ENCODE measurements at regions not wholly inside any gene's neighbourhood (a gene's known extent, or its start where the extent isn't known, plus 50 kb on each side); places are given as distances from the start of the nearest gene placed in this dataset.

DNA sequence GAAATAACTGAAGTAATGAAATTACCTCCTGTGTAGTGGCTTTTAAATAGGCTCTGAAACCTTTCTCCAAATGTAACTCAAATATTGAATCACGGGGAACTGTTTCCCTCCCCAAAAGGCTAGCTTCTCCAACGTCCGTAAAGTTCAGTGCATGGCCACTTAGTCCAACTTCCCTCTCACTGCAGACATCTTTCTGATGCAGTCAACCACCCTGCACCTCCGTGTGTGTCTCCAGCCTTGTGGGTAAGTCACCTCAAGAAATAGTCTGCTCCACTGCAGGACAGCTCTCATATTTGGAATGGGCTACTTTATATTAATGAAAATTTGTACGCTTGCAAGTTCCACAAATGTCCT, 152.5 kb upstream of the CYRIA start:
- no peak for DNase-seq (ENCODE audit: low read depth)

DNA sequence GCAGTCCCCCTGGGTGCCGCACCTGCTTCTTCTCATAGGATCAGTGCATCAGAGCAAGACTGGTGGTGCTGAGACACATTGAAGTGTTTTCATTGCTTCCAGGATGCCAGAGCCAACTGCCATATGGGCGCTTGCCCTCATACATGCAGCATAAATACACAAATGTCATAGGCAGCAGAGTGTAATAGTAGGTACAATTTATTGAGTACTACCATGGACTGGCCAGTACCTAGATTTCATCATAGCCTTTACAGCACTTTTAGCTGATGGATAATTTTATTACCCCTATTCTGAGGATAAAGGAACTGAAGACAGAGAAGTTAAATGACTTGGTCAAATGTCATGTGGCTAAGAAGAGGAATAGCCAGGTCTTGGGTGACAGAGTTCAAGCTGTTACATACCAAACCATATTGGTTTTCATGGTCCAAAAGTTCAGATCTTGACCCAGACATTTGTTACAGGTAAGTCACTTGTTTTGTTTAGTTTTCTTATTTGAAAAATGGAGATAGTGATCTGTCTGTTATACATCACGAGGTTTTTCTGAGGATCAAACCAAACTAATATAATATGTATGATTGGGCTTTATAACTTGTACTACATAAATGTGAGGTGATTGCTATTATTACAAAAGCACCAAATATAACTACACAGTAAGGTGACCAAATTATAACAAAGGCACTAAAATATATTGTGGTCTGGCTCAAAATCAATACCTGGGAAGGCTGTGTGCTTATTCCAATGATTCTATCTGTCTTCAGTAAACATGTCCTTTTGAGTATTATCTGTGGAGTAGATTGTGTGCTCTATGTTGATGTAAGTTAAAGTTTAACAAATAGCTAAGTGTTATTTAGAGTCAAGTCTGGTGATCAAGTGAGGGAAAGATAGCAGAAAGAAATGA, 151.9 kb upstream of the CYRIA start:
- no peak for DNase-seq (ENCODE audit: low read depth)

DNA sequence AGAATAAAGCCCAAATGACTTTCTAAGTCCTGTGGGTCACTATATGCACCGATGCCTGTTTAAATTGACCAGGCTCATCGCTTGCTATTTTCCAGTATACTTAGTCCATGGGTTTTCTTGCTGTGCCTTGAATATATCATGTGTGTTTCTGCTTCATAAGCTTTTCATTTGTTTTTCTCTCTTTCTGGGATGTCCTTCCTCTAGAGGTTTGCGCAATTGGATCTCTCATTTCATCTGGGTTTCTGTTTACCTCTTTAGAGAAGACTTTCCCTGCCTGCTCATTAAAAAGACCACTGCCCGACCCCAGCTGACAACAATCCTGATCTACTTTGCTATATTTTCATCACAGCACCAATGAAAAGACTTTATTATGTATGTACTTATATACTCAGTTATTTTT, 150.9 kb upstream of the CYRIA start:
- DNase-seq (ENCODE audit: low read depth) = no peak

DNA sequence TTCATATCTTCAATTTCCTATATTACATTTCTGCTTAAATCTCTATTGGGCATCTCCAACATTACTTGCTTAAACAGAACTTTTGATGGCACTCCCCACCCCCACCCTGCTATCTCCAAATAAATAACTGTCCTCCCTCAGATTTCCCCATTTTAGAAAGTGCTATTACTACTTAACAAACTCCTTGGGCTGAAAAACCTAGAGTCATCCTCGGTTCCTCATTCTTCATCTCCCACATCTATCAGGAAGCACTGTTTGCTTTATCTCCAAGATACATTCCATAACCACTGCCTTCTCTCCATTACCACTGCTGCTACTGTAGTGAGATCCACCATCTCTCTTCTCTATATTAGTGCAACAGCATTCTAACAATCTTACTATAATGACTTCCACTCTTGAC, 150.4 kb upstream of the CYRIA start:
- no peak for DNase-seq (ENCODE audit: low read depth)

DNA sequence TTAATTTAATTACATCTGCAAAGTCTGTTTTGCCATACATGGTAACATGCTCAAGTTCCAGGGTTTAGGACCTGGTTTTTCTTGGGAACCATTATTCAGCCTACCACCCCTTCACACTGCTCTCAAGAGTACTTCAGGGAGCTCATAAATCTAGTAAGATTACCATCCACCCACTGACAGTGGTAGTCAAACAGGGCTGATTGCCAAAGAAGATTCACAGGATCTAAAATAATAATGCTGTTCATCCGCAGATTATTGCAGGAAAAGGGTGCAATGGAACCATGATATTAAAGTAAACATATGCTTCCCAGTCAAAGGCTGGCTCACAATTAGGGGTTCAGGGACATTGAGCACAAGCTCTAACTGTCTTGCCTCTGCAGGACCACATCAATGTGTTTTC, 148.0 kb upstream of the CYRIA start:
- no peak for DNase-seq (ENCODE audit: low read depth)

DNA sequence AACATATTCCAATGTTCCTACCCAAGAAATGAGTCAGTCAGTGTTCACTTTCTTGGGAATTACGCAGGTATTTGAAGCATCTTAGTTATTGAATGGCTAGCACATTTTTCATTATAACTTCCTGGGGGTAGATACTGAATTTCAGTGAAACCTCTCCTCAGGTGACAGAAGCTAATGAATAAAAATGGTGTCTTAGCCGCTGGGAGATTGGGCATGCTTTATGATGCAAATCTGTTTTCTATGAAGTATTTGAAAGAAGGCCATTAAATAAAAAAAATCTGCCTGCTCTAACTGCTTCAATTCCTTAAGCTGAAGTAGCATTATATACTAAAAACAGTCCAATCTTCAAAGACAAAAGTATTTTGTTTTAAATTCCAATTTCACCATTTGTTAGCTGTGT, 132.8 kb upstream of the CYRIA start:
- no peak for DNase-seq (ENCODE audit: low read depth)

DNA sequence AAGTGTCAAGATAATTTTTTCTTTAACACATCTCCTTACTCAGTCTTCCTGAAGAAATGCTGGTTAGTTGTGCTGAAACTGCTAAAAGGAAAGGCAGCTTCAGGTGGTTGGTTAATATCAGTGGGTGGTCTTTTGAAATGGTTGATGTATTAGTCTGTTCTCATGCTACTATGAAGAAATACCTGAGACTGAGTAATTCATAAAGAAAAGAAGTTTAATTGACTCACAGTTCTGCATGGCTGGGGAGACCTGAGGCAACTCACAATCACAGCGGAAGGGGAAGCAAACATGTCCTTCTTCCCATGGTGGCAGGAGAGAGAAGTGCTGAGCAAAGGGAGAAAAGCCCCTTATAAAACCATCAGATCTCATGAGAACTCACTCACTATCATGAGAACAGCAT, 125.9 kb upstream of the CYRIA start:
- no peak for DNase-seq (ENCODE audit: low read depth)

DNA sequence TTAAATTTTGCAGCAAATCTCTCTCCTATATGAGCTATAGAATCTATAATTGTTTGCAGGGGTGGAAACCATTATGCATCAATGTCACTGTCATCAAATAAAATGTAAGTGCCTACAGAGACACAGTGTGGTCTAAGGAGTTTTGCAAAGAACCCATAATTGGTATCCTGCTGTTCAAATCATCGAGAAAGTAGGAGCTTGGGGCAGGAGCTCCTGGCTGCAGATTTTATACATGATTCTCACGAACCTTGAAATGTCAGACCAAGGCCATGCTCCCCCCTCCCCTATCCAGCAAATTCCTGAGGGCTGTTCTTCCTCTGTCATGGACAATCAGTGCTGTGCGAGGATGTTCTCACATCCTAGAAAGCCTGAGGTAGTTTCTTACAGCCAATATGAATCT, 119.5 kb upstream of the CYRIA start:
- no peak for DNase-seq (ENCODE audit: low read depth)

DNA sequence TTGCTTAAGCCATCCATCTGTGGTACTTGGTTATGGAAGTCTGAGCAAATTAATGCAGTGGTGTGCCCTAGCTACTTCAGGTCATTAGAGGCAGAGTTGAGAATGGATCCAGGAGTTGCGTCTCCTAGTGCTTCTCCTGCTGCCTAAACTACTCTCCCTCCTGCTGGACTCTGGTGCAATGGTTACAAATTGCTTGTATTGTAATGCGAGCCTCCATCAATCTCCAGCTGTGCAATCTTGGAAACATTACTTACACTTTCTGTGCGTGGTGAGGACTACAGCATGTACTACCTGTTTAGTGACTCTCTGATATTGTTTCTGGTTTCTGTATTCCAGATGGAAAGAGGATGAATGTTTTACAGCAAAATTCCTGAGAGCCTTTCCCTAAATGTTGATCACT, 119.0 kb upstream of the CYRIA start:
- no peak for DNase-seq (ENCODE audit: low read depth)

DNA sequence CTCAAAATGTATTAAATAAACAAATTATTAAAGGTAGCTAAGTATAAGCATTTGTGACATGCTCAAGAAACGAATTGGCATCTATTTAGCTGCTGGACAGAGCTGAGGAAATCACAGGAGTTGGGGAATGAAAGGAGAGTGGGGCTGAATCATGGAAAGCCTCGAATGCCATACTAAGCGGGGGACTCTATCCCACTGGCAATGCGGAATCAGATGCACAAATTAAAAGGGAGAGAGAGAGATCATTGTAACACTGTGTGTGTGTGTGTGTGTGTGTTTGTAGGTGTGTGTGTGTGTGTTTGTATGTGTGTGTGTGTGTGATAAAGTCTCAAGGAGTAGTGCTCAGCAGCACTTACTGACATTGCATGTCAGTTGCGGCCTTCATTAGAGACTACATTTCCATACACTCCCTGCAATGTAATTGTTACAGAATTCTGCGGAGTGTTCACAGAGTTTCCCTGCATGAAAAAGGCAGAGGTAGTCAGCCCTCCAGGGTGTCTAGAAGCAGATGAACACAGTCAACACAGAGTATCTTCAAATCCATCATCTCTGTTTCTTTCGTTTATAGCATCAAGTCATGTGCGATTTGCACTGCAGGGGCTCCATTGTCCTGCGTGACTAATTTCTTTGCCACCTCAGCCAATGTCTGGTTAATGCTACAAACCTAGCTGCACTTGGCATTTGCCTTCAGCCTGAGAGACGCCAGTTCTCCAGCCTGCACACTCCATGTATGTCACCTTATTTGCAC, 111.7 kb upstream of the CYRIA start:
- no peak for DNase-seq (ENCODE audit: low read depth)

DNA sequence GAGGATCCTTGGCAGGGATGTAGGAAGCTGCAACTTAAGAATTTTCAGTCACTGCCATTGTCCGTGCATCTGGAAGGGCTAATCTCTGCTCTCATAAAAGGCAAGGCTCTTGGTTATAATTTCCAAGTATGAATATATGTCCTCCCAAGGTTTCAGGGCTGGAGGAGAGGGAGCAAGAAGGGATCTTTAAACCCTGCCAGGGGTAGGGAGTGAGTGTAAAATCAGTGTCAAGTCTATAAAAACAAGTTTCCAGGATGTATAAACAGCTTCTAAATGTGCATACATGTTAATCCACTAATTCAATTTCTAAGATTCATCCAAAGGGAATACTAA, 110.2 kb upstream of the CYRIA start:
- DNase-seq (ENCODE audit: low read depth) = no peak

DNA sequence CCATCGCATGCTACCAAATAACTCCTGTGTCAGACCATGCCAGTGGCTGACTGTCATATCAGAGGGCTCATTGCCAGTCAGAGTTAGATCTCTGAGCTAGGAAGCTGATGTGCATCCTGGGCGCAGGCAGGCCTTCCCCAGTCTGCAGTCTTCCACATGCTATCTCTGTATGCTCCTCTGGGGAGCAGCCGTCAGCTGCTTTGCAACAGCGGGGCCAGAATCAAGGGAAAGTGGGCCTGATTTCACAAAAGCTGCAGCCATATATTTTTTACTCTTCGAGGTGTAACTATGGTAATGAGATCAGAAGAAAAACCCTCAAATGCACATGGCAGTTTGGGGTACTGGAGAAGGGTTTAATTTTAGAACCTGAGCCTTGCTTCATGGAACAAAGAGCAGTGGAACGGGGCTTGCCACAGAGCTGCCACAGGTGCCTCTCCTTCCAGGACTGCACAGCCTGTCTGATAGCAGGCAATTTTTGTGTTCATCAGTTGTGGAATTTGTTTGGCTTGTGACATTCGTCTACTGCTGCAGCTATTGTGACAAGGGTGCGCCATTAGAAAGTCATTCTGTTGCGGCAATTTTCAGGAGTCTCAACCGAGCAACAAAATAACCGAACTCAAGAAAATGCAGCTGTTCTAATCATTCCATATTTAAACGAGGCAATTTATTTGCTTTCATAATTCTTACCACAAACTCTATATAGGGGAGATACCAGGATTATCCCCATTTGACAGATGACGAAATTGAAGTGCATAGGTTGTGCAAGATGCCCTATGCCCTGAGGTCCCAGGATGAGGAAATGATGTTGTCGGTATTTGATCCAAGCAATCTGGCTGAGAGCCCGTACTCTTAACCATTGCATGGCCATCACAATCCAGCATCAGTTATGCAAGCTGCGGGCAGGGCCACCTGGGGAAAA, 109.6 kb upstream of the CYRIA start:
- peak; percentile 21 for DNase-seq (ENCODE audit: low read depth)

DNA sequence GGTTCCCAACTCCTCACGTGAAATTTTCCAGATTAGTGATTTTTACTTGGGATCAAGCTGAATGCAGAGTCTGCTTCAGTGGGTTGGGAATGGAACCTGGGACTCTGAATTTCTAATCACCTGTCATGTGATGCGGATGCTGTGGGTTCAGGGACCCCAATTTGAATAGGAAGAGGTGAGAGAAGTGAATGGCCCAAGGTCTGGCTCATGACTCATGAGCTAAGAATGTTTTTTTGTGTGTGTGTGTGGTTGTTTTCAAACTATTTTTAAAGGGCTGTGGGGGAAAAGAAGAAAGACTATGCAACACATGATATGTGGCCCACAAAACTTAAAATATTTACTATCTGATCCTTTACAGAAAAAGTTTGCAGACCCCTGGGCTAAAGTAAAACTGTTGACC, 108.5 kb upstream of the CYRIA start:
- DNase-seq (ENCODE audit: low read depth) = peak; percentile 31

DNA sequence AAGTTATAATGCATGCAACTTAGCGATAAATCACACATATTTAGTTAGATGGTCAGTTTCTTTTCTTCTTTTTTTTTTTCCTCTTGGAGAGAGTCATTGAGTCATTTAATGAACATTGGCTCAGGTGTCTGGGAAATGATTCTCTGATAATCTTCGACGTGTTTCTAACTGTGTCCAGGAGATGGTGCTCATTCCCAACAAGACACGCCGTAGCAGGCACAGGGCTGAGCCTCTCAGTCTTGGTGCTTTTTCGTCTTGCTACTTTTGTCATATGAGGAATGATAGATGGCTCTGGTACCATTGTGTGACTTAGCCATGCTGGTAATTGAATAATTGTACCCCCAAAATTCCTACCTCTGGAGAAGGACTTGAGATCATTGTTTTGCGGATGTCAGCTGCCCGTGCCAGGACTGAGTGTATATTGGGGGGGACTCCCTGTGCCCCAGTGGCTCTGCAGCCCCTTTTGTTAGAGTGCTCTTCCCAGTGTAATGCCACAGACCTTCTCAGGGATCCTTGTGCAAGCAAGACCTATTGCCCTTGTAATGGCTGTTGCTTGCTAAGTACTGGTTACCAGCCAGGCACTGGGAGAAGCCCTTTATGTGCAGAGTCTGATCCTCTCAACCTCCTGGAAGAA, 107.6 kb upstream of the CYRIA start:
- DNase-seq (ENCODE audit: low read depth) = peak; percentile 40

DNA sequence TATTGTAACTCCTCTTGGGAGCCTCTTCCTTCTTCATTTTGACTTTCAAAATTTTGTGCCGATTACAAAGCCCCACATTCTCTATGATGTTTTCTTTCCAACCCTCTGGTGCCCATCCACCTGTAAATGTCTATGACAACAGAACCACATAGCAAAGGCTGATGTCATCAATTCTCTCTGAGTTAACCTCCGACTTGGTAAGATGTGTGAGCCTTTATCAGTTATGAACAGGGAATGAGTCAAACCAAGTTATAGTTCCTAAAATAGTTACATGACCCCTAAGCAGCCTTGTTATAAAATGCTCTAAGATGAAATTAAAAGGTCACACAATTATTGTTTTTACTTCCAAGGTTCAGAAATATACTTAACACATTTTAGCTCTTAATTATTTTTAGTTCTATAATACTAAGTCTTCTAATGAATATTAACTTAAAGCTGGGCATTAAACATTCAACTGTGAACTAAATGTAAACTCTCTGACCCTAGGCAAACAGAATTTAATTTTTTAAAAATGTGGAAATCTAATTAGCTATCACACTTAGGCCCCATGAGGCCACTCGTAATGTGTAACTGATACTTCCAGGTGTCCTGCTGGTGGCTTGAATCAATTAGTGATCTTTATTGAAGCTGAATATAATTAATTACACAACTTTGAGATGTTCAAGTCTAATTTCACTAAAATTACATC, 102.3 kb upstream of the CYRIA start:
- no peak for DNase-seq (ENCODE audit: low read depth)

DNA sequence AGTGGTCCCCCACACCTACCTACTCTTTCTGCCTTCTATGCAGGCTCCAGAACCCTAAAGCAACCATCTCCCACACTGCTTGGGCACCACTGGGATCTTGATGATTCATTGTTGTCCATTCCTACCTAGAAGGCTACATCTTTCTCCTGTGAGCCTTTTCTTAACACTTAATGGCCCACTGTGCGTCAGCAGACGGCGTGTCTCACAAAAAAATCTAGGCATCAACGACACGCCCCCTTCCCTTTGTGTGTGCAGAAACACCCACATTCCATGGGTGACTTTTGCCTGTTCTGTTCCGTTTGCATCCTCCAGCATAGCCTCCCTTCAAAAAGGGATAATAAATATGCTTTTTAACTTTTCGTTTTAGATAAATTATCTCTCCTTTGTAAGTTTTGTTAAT, 99.7 kb upstream of the CYRIA start:
- DNase-seq (ENCODE audit: low read depth) = no peak

DNA sequence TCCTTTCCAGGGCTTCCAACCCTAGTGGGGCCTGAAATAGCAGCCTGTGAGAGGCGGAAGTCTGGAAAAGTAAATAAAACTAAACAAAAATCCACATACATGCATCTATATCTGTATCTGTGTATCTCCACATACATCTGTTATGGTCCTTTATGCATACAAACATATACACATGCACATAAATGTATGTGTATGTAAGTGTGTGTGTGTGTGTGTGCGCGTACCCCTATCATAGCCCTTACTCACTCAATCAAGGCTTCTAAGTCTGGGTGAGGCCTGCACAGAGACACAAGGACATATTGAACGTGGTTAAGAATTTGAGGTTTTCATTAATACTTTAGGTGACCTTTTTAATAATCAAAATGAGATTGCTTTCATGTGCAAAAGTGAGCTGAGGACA, 98.9 kb upstream of the CYRIA start:
- DNase-seq (ENCODE audit: low read depth) = no peak

DNA sequence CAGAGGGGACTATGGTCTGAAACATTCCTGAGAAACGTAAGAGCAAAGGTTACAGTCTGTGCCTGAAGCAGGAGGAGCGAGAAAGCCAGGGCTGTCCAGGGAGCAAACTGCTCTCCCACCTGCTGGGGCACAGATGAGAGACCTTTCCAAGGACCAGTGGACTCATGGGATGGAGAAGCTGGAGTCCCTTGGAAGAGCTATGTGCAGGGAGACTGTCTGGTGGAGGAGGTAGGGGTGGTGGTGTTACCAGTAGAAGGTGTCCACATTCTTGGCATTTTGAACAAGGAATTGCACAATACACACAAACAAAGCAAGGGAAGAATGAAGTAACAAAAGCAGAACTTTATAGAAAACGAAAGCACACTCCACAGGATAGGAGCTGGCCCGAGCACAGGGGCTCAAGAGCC, 97.9 kb upstream of the CYRIA start:
- DNase-seq (ENCODE audit: low read depth) = no peak

DNA sequence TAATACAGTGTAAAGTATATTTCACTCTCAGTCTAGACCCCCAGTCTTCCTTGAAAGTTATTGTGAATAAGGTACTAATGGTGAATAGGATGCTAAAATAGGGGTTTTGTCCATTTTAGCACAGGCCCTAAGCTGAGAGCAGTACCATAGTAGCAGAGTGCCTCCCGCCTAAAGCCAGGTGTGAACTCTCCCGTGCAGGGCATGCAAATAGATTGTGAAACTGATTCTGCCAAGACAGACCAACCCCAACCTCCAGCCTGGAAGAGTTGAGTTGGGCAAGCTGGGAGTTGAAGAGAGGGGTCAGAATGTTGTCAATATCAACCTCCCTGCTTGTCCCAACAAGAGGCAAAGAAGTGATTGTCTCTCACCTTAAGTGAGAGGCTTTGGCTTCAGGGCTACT, 97.4 kb upstream of the CYRIA start:
- no peak for DNase-seq (ENCODE audit: low read depth)

DNA sequence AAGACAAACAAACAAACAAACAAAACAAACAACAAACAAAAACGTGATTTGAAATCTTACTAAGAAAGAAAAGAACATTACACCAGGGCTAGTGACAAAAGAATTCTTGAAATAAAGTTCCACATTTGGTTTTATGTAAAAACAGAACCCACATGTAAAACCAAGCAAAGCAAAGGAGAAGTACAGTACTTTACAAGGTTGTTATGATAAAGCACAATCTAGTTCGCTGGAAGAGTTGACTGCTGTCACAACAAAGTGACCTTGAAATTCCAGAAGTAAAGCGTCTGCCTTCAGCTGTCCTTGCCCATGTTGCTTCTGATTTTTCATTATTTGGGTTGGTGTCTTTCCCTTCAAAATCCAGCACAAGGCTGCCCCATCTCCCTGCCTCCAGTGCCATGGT, 94.8 kb upstream of the CYRIA start:
- DNase-seq (ENCODE audit: low read depth) = no peak

Data from RPMI7951 (cell line).